DLD1 (cell line): ENCODE measurements at regions not wholly inside any gene's neighbourhood (a gene's known extent, or its start where the extent isn't known, plus 50 kb on each side); places are given as distances from the start of the nearest gene placed in this dataset.
"Not testable (repeated sequence)": the region's sequence is repeated elsewhere in the genome, so short reads cannot be mapped to it uniquely, and the experiment has no call there.

Experiments used
- in situ Hi-C: cut with HindIII; loops from 2 replicates; pipeline ENCODE4 v1.10.0; 2017; ENCODE audit warnings: low sequenced_read_pairs

DNA sequence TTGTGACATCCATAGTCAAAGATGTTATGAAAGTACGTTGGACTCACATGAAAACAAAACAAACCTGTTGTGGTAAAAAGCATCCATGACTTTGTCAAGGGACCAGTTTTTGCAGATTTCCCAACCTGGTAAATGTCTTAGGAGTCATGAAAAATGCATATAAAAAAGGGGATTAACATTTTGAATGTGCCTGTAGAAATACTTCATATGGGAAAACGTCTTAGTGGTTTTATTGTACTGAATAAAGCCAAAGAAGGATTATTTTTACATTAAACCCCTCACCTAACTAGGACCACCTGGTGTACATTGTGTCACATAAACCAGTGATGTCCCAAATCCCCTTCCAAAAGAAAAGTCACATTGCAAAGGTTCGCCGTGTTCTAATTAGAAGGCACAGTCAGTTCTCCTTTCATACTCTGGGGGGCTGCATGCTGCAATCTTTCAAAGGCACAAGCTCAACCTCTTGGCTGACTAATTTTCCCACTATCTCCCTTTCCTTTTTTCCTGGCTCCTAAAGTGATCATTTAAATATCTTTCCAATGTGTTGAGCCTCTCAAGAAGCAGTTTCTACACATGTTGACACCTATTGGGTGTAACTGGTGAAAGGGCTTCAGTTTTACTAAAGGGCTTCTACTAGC lies 119.8 kb upstream of the SPAG17 start:
- in situ Hi-C loops, result loop anchor here (25.0 kb wide), 1 partner anchor 168 kb away; no protein-coding TSS in a partner anchor

DNA sequence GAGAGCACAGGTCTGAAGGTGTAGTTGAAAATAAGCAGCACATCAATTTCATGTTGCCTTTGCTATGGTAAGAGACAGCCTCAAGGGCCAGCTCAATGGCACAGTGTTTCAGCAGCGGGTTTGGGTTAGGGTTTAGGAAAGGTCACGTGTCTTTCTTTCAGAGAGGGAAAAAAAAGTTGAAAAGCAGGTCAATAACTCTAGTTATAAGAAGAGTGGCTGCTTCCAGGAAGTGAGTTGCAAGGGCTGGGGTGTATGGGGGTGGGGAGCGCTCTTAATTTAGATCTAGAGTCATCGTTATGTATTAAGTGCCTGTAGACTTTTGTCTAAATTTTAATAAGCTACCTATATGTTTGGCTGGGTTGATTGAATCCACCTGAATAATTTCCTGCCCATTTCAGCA lies 118.5 kb upstream of the SPAG17 start:
- in situ Hi-C loops, result loop anchor here (25.0 kb wide), 1 partner anchor 166 kb away; no protein-coding TSS in a partner anchor

DNA sequence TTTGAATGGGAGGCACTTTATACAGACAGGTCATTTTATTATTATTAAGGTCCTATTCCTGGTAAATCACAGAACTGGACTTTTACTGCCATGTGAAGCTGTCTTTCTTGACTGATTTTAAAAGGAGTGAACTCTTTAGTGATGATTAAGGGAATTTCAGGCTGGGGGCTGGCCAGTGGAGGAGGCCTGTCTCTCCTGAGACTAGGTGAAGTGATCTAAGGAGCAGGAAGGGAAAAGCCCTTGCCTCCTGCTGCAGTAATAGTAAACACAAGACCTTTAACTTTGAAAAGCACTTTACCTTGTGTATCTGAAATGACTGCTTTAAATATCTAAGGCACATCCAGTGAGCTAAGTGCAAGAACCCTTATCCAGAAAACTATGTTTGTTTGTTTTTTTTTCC lies 118.0 kb upstream of the SPAG17 start:
- in situ Hi-C loops, result loop anchor here (25.0 kb wide), 1 partner anchor 166 kb away; no protein-coding TSS in a partner anchor

- in situ Hi-C loops, result loop anchor here (25.0 kb wide), 1 partner anchor 165 kb away; no protein-coding TSS in a partner anchor
Measured at GRCh38 chr1:118302145-118302544, 117.1 kb upstream of the SPAG17 start.

GRCh38 chr1:118300808-118301207 lies 115.8 kb upstream of the SPAG17 start:
- in situ Hi-C loops, result loop anchor here (25.0 kb wide), 1 partner anchor 164 kb away; no protein-coding TSS in a partner anchor

- in situ Hi-C loops, result no loop called here
Measured at GRCh38 chr1:118298397-118298796, 113.4 kb upstream of the SPAG17 start.

GRCh38 chr1:118297521-118297920 lies 112.5 kb upstream of the SPAG17 start:
- in situ Hi-C loops, result no loop called here

DNA sequence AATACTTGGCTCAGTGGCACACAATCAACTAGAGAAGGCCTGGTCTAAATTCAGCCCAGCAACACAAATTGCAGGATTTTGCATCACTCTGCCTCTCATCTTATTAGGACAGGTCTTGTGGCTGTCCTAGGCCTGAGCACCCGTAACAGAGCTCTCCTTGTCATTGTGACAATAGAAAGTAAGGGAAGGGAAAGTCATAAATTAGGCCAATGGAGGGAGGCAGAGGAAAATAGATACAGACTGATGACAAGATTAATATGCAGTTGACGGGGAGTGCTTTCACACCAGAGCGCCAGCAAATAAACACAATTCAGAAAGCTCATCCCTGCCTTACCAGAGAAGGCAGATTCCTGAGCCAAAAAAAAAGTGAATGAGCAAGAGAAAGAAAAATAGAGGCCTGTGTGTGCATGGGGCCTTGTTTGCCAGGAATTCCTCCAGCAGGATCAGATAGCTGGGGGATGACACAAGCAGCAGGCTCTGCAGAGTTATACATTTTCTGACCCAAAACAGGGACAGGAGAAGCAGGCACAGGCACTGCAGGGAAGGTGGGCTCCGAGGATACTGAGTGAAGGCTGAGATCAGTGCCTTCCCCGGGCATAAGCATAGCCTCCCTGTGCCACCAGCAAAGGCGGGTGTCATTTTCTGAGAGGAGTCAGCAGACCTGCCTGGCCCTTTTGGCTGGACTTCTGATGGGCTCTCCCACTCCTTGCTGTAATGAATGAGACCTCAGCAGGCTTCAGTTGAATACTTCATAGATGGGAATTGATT lies 110.0 kb upstream of the SPAG17 start:
- in situ Hi-C loops, result no loop called here

- in situ Hi-C loops, result no loop called here
Measured at GRCh38 chr1:118291661-118292060, 106.6 kb upstream of the SPAG17 start.

GRCh38 chr1:118290571-118290970 lies 105.5 kb upstream of the SPAG17 start:
- in situ Hi-C loops, result no loop called here

- in situ Hi-C loops, result no loop called here
Measured at GRCh38 chr1:118290046-118290445, 105.0 kb upstream of the SPAG17 start.

- in situ Hi-C loops, result not testable (repeated sequence)
Measured at GRCh38 chr1:118280656-118281055, 95.6 kb upstream of the SPAG17 start.

- in situ Hi-C loops, result no loop called here
Measured at GRCh38 chr1:118275472-118276115, 90.6 kb upstream of the SPAG17 start.

DNA sequence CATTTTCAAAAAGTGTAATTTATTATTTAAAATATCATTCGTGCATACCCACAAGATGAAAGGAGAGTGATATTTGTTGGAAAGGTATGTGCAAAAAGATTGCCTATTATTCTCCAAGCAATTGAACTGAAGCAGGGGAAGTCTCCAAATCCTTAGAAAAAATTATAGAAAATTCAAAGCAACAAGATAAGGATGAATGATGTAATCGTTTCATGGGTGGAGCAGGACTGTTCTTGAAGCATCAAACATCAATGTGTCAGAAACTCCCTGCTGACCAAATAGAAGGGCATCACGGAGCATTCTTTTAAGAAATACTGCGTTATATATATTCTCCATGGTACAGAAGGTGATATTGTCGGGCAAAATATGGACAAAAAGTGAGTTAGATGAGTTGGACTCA lies 87.9 kb upstream of the SPAG17 start:
- in situ Hi-C loops, result loop anchor here (25.0 kb wide), 2 partner anchors 111 to 164 kb away; no protein-coding TSS in a partner anchor

DNA sequence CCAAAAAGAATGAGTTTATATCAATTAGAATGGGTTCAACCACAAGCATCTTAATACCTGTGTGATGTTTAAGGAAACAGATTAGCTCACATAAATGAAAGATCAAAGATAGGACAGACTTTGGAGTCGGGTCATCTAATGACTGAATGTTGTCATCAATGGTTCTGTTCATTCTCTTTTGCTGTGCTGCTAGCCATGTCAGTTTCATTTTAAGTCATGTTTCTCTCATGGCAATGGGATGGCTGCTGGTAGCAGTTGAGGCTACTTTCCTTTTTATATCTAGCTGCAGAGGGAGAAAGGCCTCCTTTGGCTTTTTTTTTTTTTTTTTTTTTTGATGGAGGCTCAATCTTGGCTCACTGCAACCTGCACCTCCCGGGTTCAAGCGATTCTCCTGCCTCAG lies 86.9 kb upstream of the SPAG17 start:
- in situ Hi-C loops, result loop anchor here (25.0 kb wide), 2 partner anchors 110 to 165 kb away; no protein-coding TSS in a partner anchor

GRCh38 chr1:118269598-118269997 lies 84.6 kb upstream of the SPAG17 start:
- in situ Hi-C loops, result loop anchor here (25.0 kb wide), 2 partner anchors 107 to 168 kb away; no protein-coding TSS in a partner anchor

GRCh38 chr1:118266436-118266835 lies 81.4 kb upstream of the SPAG17 start:
- in situ Hi-C loops, result loop anchor here (25.0 kb wide), 2 partner anchors 104 to 171 kb away; no protein-coding TSS in a partner anchor

DNA sequence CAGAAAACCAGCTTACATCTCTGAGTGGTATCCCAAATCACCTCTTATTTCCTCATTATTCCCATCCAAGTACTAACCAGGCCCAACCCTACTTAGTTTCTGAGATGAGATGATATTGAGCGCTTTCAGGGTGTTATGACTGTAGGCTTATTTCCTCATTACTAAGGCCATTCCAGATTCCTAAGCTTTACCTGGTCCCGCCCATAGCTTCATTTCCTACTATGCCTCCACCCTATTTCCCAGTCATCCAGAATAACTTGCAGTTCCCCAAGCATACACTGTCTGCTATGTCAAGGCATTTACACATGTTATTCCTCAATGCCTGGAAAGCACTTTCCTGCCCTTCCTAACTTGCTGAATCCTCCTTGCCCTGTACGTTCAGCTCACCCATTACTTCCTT lies 79.3 kb upstream of the SPAG17 start:
- in situ Hi-C loops, result loop anchor here (25.0 kb wide), 2 partner anchors 102 to 173 kb away; no protein-coding TSS in a partner anchor

DNA sequence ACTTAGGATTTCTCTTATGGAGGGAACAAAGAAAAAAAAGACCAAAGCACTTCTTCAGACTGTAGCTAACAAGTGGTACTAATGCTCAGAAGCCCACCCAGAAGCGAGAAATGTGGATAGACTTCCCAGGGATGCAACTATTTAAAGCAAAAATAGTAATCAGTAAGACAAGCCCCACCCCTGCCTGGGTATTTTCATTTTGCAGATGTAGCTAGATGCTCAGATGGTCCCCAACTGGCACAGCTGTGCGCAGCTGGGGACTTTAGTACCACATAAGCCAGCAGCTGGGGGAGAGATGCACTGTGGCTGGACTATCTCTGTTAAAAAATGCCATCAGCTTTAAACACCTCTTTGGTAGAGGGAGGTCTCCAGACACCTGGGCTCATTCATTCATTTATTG lies 77.8 kb upstream of the SPAG17 start:
- in situ Hi-C loops, result loop anchor here (25.0 kb wide), 2 partner anchors 101 to 174 kb away; no protein-coding TSS in a partner anchor

GRCh38 chr1:118258975-118259374 lies 73.9 kb upstream of the SPAG17 start:
- in situ Hi-C loops, result loop anchor here (25.0 kb wide), 2 partner anchors 97 to 178 kb away; no protein-coding TSS in a partner anchor

DNA sequence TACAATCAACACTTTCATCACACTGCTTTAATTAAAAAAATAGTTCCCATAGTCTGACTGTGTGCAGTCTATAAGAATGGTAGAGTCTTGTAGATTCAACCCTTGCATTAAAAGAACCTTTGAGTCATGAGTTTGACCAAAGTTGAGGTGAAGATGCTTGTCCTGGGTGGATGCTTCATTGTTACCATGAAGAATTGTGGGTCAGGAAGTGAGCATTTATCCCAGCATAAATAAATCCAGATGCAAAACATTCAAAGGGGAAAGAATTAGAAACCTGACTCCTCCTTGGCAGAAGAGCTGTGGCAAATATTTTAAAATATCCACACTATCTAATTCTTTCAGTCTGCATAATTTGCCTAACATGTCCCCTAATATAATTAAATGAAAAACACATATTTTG lies 72.9 kb upstream of the SPAG17 start:
- in situ Hi-C loops, result loop anchor here (25.0 kb wide), 2 partner anchors 96 to 179 kb away; no protein-coding TSS in a partner anchor
